GM20000 (cell line): ENCODE measurements at regions not wholly inside any gene's neighbourhood (a gene's known extent, or its start where the extent isn't known, plus 50 kb on each side); places are given as distances from the start of the nearest gene placed in this dataset.

Source experiments
- DNase-seq: peaks from one replicate; pipeline ENCODE4 v3.0.0; 2012; ENCODE audit warnings: low spot score
- CTCF ChIP-seq: IDR thresholded peaks from 2 replicates; pipeline ENCODE4 v1.5.1; 2012; ENCODE audit warnings: mild to moderate bottlenecking, control low read depth; ENCODE audit errors: extremely low read depth, missing control alignments

- no peak for TF ChIP-seq CTCF
- DNase-seq = no peak
These were observed 123.5 kb upstream of the CST7 start for GRCh38 chr20:24825591-24825990.

- DNase-seq = no peak
- TF ChIP-seq CTCF = no peak
These were observed 121.3 kb upstream of the CST7 start for GRCh38 chr20:24827603-24828295.

GRCh38 chr20:24828992-24829648 is 119.9 kb upstream of the CST7 start:
- DNase-seq = no peak
- TF ChIP-seq CTCF = no peak

- no peak for DNase-seq
- TF ChIP-seq CTCF = no peak
These were observed 119.3 kb upstream of the CST7 start for GRCh38 chr20:24829649-24830370.

- no peak for DNase-seq
- no peak for TF ChIP-seq CTCF
These were observed 118.4 kb upstream of the CST7 start for GRCh38 chr20:24830649-24831048.

GRCh38 chr20:24831232-24831631 is 117.8 kb upstream of the CST7 start:
- no peak for TF ChIP-seq CTCF

GRCh38 chr20:24832518-24832917 is 116.6 kb upstream of the CST7 start:
- DNase-seq = no peak
- TF ChIP-seq CTCF = no peak

More at GRCh38 chr20:24831232-24831631, 117.8 kb upstream of the CST7 start:
- no peak for DNase-seq
